ENCODE measurements at regions not wholly inside any gene's neighbourhood (a gene's known extent, or its start where the extent isn't known, plus 50 kb on each side); places are given as distances from the start of the nearest gene placed in this dataset.
"Not testable (repeated sequence)": the region's sequence is repeated elsewhere in the genome, so short reads cannot be mapped to it uniquely, and the experiment has no call there.

DNA sequence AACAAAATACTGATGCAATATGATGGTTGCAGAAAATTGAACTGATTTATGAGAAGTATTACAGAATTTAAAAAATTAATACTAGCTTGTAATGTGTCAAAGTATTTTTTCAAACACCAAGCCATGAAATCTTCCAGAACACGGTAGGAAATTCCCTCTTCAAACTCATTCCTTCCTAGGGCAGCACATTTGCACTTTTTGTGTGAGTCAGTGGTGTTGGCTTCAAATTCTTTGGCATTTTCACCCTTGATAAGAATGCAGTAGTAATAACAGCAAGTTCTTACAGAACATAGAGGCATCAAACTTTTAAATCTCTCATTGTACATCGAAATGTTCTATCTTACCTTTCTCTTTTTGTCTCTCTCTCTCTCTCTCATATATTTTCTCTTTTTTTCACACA is 191.8 kb downstream of the CGGBP1 start:
- no peak for DNase-seq

DNA sequence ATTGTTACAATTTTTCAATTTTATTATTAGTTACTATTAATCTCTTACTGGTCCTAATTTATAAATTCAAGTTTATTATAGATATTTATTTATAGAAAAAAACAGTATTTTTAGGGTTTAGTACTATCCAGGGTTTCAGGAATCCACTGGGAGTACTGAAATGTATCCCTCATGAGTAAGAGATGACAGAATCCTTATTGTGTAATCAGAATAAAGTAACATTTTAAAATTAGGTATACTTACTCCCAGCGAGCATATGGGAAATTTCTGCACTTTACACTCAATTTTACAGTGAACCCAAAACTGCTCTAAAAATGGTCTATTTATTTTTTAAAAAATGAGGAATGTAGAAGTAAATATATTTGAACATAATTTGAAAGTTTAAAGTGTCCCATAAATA is 202.7 kb downstream of the CGGBP1 start:
- no peak for DNase-seq

DNA sequence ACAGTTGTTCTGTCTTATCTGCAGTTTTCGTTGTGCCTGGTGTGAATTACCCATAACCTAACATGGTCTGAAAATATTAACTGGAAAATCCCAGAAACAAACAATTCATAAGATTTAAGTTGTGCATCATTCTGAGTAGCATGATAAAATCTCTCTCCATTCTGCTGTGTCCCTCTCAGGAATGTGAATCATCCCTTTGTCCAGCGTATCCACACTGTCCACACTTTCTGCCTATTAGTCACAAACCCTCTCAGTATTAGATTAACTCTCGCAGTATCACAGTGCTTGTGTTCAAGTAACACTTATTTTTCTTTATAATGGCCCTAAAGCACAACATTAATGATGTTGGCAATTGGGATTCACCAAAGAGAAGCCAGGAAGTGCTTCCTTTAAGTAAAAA is 203.2 kb downstream of the CGGBP1 start:
- DNase-seq, result no peak

DNA sequence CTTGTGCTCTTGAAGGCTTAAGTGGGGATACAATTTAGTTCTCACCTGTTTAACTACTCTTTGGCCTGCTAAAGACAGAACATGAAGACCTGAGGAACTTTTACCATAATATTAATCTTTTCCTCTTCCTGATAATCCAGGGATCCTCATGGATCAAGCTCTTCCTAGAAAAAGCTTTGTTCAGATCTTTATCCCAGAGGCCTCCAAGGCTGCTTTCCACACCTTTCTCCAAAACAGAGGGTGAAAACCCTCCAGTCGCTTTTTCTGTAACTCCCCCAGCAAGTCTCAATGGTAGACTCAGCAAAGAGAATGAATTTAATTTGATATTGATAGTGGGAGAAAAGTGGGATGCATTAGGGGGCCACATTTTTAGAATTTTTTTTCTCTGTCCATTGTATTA is 203.6 kb downstream of the CGGBP1 start:
- DNase-seq, result no peak

DNA sequence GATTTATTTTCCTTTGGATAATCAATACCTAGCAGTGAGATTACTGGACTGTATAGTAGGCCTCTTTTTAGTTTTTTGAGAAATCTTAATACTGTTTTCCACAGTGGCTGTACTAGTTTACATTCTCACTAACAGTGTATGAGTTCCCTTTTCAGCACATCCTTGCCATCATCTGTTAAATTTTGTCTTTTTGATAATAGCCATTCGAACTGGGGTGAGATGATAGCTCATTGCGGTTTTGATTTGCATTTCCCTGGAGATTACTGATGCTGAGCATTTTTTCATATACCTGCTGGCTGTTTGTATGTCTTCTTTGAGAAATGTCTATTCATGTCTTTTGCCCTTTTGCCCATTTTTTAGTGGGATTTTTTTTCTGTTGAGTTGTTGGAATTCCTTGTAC is 210.8 kb downstream of the CGGBP1 start:
- DNase-seq, result no peak

- DNase-seq, result no peak
These were observed 221.7 kb downstream of the CGGBP1 start for GRCh38 chr3:87837076-87837475.

GRCh38 chr3:87836026-87836425 is 222.8 kb downstream of the CGGBP1 start:
- DNase-seq, result no peak

DNA sequence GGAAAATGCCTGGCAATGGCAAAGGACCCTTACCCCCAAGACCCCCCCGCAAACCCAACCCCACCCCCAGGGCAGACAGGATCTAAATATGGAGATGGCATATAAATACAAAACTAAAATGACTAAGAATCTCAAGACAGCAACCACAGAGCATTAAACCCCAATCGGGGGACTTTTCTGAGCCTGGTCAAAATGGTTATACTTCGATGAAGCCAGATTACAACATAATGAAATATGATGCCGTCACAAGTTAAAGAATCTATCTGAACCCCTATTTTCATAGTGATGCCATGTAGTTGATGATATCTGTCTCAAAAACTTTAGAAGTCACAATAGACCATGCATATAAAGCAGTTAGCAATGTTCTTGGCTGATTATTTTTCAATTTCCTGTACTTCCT is 223.6 kb downstream of the CGGBP1 start:
- no peak for DNase-seq

- no peak for DNase-seq
These were observed 224.5 kb downstream of the CGGBP1 start for GRCh38 chr3:87834327-87834726.

DNA sequence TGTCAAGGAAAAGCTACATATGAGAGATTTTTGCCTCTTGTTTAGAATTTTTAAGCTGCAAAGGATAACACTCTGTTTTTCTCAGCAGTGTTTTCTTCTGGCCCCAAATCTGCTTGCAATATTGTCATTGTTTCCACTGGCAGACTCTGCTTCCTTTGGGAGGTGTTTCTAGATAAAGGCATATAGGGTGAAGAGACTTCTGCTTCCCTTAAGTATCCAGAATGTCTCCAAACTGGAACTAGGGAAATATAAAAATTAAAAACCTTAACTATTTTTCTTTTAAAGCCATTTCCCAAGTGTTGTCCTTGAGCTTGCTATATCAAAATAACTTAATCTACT is 225.8 kb downstream of the CGGBP1 start:
- no peak for DNase-seq

DNA sequence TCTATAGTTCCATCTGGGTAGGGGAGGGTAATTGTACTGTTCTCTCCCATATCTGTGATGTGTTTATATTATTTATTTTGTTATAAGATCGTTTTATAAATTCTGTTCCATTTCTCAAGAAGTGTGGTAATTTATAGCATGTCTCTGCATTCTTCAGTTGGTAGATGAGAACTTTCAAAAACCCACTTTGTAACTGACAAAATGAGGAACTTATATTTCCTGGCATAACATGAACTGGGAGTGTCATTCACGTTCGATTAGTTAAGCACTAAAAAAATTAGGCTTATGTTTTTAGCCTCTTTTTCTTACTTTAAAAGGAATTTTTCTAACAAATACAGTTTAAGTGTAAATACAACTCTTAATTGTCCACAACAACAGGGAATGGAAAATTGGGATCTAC is 230.8 kb downstream of the CGGBP1 start:
- no peak for DNase-seq

GRCh38 chr3:87822563-87822962 is 236.2 kb downstream of the CGGBP1 start:
- no peak for DNase-seq

GRCh38 chr3:87813503-87813902 is 245.3 kb downstream of the CGGBP1 start:
- DNase-seq, result not testable (repeated sequence)

- DNase-seq, result no peak
These were observed 246.9 kb downstream of the CGGBP1 start for GRCh38 chr3:87811953-87812352.

DNA sequence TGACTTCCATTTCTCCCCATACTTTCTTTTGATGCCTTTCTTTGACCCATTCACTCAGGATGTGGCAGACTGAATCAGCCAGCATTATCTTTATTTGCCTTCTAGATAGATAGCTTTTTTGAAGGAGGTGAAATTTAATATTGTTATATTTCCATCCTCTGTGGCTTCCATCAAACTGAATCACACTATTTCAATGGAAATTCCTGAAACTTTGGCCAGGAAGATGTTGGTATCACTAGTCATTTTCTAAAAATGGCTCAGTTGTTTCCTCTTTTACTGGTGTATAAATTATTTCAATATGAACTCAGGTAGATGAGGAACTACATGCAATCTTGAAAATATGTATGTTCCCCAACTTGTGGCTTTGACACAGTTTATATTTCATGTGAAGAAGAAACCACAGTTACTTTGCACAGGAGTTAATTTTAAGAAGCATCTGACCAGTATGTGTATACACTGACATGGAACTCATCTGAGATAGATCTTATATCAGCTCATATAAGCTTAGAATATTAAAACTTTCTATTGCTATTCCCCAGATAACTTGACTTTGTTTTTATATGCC is 248.3 kb downstream of the CGGBP1 start:
- no peak for DNase-seq

DNA sequence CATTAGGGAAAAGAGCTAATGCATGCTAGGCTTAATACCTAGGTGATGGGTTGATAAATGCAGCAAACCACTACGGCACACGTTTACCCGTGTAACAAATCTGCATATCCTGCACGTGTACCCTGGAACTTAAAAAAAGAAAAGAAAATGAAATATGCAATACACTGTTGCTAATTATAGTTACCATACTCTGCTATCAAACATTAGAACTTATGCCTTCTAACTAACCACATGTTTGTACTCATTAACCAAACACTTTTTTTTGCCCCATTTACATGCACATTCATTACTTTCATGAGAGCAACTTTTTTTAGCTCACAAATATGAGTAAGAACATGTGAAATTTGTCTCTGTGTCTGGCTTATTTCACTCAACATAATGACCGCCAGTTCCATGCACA is 253.1 kb downstream of the CGGBP1 start:
- no peak for DNase-seq

- DNase-seq, result no peak
These were observed 257.4 kb downstream of the CGGBP1 start for GRCh38 chr3:87801409-87801808.

- no peak for DNase-seq
These were observed 258.3 kb downstream of the CGGBP1 start for GRCh38 chr3:87800516-87800915.

GRCh38 chr3:87798567-87798947 is 260.2 kb downstream of the CGGBP1 start:
- no peak for DNase-seq

DNA sequence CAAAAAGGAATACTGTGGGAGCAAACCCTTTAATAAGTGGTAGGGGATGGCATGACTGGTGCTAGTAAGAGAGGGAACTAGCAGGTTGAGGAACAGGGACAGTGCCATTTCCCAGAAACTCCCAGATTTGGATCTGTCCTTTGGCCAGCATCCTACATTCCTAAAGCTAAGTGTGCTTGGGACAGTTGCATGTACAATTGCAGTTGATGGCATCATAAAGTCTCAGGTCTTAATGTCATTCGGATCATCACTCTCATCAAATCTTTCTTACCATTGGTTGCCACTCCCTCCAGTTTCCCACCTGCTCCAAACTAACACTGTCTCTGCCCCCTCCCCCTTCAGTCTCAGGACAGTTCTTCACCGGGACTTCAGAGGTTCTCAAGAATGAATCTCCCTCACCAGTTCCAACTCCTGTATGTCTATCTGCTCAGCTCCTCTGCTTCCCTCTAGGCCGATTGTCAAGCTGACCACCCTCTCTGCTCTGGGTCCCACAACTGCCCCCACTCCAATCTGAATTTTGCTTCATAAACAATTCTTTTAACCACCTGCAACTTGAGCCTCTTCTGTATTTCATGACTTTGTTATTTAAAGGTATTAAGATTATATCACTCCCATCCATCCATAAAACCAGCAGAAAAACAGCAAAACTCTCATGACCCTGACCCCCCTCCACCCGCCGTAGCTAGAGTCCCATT is 260.8 kb downstream of the CGGBP1 start:
- DNase-seq, result no peak

GRCh38 chr3:87796843-87797185 is 262.0 kb downstream of the CGGBP1 start:
- no peak for DNase-seq

DNA sequence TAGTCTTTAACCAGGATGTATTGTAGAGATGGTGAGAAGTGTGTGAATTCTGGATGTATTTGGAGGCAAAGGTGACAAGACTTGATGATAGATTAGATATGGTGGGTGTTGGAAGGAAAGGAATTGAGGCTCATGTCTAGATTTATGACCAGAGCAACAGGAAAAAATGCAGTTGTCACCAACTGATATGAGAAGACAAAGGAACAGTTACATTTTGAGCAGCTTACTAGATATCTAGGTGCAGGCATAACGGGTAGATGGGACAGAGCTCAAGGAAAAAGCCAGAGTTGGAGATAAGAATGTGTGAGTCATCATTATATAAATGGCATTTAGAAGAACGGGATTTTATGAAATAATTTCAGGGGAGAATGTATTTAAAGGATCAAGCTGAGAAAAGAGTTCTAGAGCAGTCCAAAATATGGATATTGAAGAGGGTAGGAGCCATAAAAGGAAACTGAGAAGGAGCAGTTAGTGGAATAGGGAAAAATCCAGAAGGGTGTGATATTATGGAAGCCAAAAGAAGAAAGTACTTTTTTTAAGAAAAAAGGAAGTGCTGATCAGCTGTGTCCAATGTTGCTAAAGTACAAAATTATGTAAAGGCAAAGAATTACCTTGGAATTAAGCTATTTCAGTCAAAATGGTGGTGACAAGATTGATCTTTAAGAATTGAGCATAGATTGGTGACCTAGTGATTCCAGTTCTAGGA is 262.5 kb downstream of the CGGBP1 start:
- DNase-seq, result no peak

GRCh38 chr3:87795701-87796100 is 263.1 kb downstream of the CGGBP1 start:
- DNase-seq, result no peak

DNA sequence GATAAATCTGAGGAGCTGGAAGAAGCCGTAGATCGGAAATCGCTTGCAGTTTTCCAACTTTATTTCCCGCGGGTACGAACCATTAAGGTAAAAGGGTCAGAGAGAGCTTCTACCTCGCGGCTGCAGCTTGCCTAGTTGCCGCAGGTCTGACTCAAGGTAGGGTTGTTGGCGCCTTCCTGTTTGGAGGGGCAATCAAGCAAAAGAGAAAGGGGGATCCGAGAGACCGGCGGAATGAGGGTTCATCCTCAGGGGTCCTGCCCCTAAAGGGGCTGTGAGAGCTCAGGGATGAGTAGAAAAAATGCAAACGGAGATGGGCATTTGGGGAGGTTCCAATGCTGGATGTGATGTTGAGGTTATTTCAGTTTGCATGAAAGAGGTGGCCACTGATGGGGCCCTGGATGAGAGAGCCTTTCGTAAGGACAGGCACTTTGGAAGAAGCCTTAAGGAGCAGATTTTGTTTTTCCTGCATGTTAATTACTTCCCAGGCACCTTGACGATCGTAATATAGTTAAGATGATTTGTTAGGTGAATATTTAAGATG is 265.4 kb downstream of the CGGBP1 start:
- DNase-seq, result no peak

Measured in NCI-H187 (cell line).